ENCODE measurements at regions not wholly inside any gene's neighbourhood (a gene's known extent, or its start where the extent isn't known, plus 50 kb on each side); places are given as distances from the start of the nearest gene placed in this dataset.

- TF ChIP-seq CTCF (IDR thresholded peaks at IDR 0.05): no peak
- no peak for TF ChIP-seq POLR2A (IDR thresholded peaks at IDR 0.05)
- no peaks in the 10 kb centered on the region for H3K36me3 ChIP-seq
- H3K27me3 ChIP-seq: no peaks in the 10 kb centered on the region
- H3K4me1 ChIP-seq: no peaks in the 10 kb centered on the region
- H3K27ac ChIP-seq: no peak overlapping the region
- intact Hi-C loops (cut with DNase I; ENCODE audit: low total_unique reads): no loop called here
- no peak for DNase-seq
- H3K4me3 ChIP-seq: no peak overlapping the region
- H3K9me3 ChIP-seq: no peaks in the 10 kb centered on the region
These were observed 353.3 kb downstream of the MAN2A1 start for GRCh38 chr5:110043025-110043424.

- TF ChIP-seq POLR2A (IDR thresholded peaks at IDR 0.05) (no peak), CTCF (IDR thresholded peaks at IDR 0.05) (no peak)
- Histone ChIP-seq H3K36me3 (no peaks in the 10 kb centered on the region), H3K27me3 (no peaks in the 10 kb centered on the region), H3K4me3 (no peak overlapping the region), H3K9me3 (no peaks in the 10 kb centered on the region), H3K4me1 (no peaks in the 10 kb centered on the region), H3K27ac (no peak overlapping the region)
- intact Hi-C loops (cut with DNase I; ENCODE audit: low total_unique reads): no loop called here
- DNase-seq: no peak
These were observed 355.4 kb downstream of the MAN2A1 start for GRCh38 chr5:110045158-110045557.

GRCh38 chr5:110048491-110048890 is 358.8 kb downstream of the MAN2A1 start:
- H3K9me3 ChIP-seq: no peaks in the 10 kb centered on the region
- no peaks in the 10 kb centered on the region for H3K4me1 ChIP-seq
- no peak overlapping the region for H3K27ac ChIP-seq
- no peaks in the 10 kb centered on the region for H3K36me3 ChIP-seq
- H3K4me3 ChIP-seq: no peak overlapping the region
- H3K27me3 ChIP-seq: no peaks in the 10 kb centered on the region
- intact Hi-C loops (cut with DNase I; ENCODE audit: low total_unique reads): no loop called here
- DNase-seq: no peak
- no peak for TF ChIP-seq POLR2A (IDR thresholded peaks at IDR 0.05)
- TF ChIP-seq CTCF (IDR thresholded peaks at IDR 0.05): no peak

GRCh38 chr5:110049816-110050215 is 360.1 kb downstream of the MAN2A1 start:
- TF ChIP-seq POLR2A (IDR thresholded peaks at IDR 0.05) (no peak), CTCF (IDR thresholded peaks at IDR 0.05) (no peak)
- H3K9me3 ChIP-seq: no peaks in the 10 kb centered on the region
- no peak for DNase-seq
- no peak overlapping the region for H3K4me3 ChIP-seq
- no peak overlapping the region for H3K27ac ChIP-seq
- intact Hi-C loops (cut with DNase I; ENCODE audit: low total_unique reads): no loop called here
- H3K27me3 ChIP-seq: no peaks in the 10 kb centered on the region
- no peaks in the 10 kb centered on the region for H3K36me3 ChIP-seq
- H3K4me1 ChIP-seq: no peaks in the 10 kb centered on the region

GRCh38 chr5:110050640-110051345 is 361.1 kb downstream of the MAN2A1 start:
- no peaks in the 10 kb centered on the region for H3K27me3 ChIP-seq
- no peak overlapping the region for H3K27ac ChIP-seq
- TF ChIP-seq CTCF (IDR thresholded peaks at IDR 0.05): no peak
- TF ChIP-seq POLR2A (IDR thresholded peaks at IDR 0.05): no peak
- no peaks in the 10 kb centered on the region for H3K4me1 ChIP-seq
- H3K9me3 ChIP-seq: no peaks in the 10 kb centered on the region
- intact Hi-C loops (cut with DNase I; ENCODE audit: low total_unique reads): no loop called here
- H3K4me3 ChIP-seq: no peak overlapping the region
- H3K36me3 ChIP-seq: no peaks in the 10 kb centered on the region
- DNase-seq: no peak

All from uterus (tissue), 3 donors.